DOHH2 (cell line): ENCODE measurements at regions not wholly inside any gene's neighbourhood (a gene's known extent, or its start where the extent isn't known, plus 50 kb on each side); places are given as distances from the start of the nearest gene placed in this dataset.

Source experiments
- CTCF ChIP-seq: fragments of 200-600 bp; sonication (generic); IDR thresholded peaks from one replicate; pipeline ENCODE4 v1.5.1; 2014; ENCODE audit warnings: antibody characterized with exemption, mild to moderate bottlenecking, low read depth, low read length; ENCODE audit not compliant: poor library complexity, severe bottlenecking
- EZH2phosphoT487 ChIP-seq: fragments of 200-600 bp; sonication (generic); IDR thresholded peaks from 2 replicates; pipeline ENCODE4 v1.6.1; 2017; ENCODE audit warnings: borderline replicate concordance, mild to moderate bottlenecking, antibody characterized with exemption, low read length, moderate library complexity, mixed read lengths

DNA sequence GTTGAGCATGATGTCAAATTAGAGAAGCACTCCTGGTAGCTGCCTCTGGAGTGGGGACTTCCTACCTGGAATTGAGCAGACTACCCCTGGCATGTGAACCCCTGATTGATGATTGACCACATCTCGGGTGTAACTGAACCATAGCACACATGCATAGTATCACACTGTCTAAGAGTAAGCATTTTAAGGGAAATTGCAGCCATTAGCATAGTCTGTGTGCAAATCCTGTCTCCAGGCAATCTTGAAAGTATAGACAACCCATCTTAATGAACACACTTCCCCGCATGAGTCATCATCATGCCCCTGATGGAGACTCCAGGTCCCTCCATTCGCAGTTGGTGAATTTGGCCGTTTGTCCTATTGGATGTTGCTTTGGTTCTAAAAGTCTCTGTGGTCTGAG is 131.3 kb downstream of the C11orf91 start:
- TF ChIP-seq CTCF (no peak), EZH2phosphoT487 (no peak)
